ENCODE measurements at regions not wholly inside any gene's neighbourhood (a gene's known extent, or its start where the extent isn't known, plus 50 kb on each side); places are given as distances from the start of the nearest gene placed in this dataset.
"Not testable (repeated sequence)": the region's sequence is repeated elsewhere in the genome, so short reads cannot be mapped to it uniquely, and the experiment has no call there.

DNA sequence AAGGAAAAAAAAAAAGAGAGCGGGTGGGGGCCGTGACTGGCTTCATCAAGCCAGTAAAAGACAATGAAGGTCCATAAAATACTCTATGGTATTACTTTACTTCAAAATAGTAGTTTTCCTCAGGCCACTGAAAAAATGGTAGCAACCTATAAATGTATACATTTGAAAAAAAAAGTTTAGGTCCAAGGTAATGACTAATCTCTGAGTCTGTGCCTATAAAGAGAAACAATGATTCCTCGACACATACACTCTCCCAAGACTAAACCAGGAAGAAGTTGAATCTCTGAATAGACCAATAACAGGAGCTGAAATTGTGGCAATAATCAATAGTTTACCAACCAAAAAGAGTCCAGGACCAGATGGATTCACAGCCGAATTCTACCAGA is 84.5 kb upstream of the SIRPG start:
- DNase-seq: not testable (repeated sequence)

DNA sequence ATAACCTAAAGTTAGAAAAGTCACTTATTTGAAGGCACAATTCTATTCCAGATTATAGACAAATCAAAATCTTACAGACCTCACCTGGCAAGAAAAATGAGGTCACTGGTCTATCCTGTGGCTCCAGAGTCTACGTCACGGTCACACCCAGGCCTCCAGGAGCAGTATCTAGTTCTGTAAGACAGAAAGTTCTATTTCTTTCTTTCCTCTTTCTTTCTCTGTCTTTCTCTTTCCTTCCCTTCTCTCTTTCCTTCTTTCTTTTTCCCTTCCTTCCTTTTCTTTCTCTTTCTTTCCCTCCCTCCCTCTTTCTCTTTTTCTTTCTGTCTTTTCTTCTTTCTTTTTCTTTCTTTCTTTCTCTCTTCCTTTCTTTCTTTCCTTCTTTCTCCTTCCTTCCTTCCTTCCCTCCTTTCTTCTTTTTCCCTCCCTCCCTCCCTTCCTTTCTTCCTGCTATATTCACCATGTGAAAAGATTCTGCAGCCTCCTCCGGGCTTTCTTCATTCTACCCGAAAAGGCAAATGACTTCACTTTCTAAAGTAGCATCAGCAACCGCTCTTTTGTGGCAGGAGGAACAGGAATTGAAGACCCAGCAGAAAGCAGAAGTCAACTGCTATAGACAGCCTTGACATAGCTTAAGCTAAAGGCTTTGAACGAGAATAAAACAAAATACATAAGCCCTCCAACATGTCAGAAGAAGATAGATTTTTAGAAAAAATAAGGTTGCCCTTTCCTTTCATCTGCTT is 83.9 kb upstream of the SIRPG start:
- no peak for DNase-seq

GRCh38 chr20:1737134-1737533 is 79.6 kb upstream of the SIRPG start:
- DNase-seq: no peak

DNA sequence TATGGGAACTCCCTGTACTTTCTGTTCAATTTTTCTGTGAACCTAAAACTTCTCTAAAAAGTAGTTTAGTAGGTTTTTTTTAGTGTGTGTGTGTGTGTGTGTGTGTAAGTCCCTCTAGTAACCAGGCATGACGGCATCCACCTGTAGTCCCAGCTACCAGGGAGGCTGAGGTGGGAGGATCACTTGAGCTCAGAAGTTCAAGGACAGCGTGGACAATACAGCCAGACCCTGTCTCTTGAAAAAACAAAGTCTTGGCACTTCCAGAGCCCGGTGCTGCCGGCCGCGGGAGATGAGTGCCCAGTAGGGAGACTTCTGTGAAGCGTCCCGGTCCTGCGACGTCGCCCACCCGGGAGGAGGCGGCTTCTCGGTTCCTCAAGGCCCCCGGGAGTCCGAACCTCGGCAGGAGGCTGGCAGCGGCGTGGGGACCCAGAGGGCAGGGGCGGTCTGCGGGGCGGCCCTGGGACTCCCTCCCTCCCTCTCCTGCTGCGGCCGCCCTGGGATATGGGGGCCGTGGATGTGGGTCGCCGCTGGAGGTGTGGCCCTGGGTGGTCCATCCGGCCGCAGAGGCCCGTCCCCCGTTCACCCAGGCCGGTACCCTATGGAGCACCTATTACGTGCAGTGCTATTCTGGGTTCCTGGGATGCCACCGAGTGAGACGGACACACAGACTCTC is 78.0 kb upstream of the SIRPG start:
- no peak for DNase-seq

DNA sequence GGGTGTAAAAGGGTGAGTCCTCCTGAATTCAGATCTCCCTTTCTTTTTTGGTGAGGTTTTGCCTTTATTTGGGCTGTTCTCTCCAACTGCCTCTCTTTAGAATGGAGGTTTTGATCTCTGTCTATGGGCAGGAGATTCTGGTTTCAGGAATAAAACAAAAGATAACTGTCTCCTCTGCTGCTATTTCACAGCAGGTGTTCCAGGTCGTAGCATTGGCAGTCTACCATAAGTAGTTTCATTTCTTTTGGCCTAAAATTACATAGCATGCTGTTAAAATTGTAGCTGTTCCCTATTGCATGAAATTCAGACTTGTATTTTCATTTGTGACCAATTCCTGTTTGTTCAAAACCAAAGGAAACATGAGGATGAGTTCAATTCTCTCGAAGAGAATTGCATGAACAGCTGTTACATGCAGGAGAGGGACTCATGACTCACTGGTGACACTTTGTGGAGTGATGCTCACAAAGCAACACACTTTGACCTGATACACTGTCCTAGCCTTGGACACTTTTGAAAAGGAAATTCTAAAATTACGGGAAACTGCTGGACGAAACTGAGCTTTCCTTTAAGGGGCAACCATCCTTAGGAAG is 76.8 kb upstream of the SIRPG start:
- DNase-seq: no peak

DNA sequence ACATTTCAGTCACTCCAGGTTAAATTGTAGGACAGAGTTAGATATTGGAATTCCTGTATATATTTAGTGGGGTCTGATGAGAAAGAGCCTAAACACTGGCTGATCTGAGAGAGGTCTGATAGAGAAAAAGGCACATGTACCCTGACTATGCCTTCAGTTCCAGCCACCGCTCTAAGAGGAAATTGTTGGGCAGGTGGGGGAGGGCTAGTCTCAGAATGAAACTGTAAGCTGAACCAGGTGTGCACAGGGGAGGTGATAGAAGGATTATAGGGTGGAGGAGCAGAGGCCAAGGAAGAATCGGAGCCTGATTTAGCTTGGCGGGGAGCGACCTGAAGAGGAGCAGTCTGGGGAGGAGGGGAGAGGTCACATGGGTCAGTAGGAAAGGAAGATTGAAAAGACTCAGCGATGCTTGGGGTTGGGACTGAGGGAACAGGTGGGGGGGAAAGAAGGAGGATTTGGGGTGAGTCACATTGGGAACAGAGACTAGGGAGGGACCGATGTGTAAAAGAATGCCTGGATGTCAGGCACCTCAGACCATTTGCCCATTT is 74.3 kb upstream of the SIRPG start:
- not testable (repeated sequence) for DNase-seq

DNA sequence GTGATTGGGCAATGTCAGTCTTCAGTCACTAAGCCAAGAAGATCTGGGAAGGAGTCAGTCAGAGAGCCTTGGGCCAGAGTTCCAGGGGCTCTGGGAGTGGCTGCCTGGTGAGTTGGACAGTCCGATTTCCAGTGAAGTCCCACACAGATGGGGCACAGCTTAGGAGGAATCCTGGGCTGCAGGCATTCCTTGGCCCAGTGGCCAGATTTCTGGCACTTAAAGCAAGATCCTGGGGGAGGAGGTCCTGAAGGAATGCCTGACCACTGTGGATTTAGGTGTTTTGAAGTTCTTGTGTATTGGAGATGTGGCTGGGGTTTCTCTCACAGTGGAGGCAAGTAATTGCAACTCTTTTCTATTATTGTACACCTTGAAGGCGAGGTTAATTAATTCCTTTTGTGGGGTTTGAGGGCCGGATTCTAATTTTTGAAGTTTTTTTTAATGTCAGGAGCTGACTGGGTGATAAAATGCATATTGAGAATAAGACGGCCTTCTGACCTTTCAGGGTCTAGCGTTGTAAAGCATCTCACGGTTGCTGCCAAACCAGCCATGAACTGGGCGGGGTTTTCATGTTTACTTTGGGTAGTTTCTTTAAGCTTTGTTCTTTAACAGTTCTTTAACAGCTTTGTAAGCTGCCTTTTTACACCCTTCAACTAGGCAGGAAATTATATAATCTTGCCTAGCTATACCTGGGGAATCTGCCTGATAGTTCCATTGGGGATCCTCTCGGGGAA is 73.6 kb upstream of the SIRPG start:
- not testable (repeated sequence) for DNase-seq

DNA sequence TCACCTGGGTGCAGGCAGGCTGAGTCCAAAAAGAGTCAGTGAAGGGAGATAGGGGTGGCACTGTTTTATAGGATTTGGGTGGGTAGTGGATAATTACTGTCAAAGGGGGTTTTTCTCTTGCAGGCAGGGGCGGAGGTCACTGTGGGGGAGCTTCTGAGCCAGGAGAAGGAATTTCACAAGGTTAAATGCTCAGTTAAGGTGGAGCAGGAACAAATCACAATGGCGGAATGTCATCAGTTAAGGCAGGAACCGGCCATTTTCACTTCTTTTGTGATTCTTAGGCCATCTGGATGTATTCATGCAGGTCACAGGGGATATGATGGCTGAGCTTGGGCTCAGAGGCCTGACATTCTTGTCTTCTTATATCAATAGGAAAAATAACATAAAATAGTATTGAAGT is 69.7 kb upstream of the SIRPG start:
- DNase-seq: not testable (repeated sequence)

DNA sequence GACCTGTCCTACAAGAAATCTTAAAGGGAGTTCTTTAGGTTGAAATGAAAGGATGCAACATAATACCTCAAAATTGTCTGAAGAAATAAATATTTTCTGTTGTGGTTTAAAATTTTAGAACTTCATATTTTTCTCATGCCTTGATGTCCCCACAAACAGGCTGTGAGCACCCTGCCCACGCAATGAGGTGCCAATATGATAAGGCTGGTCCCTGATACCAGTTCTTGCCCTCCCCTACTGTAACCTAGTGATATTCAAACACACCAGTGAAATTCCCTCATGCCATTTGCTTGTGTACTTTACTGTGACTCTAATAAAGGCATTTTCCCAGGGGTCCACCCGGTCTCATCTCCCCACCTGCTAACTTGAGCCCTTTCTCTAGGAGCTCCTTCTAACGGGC is 67.3 kb upstream of the SIRPG start:
- no peak for DNase-seq

DNA sequence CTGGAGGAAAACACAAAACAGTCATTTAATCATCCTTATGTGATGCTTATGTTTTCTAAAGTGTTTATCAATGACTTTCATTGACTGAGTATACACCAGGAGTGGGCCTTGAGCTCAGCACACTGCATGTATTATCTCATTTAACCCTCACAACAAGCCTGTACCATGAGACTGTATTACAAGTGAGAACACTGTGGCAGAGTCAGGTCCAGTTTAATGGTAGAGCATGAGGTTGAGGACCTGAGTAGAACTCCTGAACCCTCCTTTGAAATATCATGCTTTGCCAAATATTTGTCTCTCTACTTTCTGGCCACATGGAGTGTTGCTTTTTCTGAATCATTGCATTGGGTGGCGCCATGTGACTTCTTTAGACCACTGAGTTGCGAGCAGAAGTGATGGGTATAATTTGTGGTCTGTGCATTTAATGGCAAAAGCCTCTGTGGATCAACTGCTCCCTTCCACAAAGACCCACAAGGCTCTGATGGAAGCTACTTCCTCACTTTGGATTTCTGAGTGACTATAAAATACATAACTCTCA is 65.0 kb upstream of the SIRPG start:
- no peak for DNase-seq

DNA sequence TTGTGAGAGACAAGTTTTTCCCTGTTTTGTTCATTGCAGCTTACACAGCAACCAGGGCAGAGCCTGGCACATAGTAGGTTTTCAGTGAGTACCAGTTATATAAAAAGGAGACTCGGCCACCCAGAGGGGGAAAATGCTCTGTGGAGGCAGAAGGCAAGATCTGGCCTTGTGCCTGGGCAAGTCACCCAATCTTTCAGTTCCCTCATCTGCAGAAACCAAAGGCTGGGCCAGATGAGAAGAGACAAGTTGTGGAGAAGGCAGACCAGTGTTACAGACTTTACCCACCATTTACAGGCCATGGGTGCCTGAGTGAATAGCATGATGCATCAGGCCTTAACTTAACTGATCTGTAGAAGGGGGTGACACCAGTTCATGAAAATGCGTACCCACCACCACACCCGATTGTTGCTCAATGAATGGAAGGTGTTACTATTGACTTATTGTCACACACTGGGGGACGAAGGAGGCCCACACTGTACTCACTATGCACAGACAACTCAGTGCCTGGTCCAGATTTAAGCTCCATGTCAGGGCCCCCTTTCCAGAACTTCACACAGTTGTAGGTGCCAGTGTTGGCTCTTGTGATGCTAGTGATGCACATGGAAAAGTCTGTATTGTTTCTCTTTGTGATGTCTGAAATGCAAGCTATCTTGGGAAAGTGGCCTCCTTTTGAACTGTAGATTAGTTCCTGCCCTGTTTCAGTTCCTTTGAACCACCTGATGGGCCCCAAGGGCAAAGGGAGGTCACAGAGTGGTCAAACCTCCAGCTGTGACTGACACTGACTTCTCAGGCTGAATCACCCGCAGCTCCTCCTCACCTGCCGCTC is 64.3 kb upstream of the SIRPG start:
- no peak for DNase-seq

- DNase-seq: no peak
Observed at GRCh38 chr20:1720845-1721475, 63.4 kb upstream of the SIRPG start.

GRCh38 chr20:1720226-1720625 is 62.6 kb upstream of the SIRPG start:
- no peak for DNase-seq

DNA sequence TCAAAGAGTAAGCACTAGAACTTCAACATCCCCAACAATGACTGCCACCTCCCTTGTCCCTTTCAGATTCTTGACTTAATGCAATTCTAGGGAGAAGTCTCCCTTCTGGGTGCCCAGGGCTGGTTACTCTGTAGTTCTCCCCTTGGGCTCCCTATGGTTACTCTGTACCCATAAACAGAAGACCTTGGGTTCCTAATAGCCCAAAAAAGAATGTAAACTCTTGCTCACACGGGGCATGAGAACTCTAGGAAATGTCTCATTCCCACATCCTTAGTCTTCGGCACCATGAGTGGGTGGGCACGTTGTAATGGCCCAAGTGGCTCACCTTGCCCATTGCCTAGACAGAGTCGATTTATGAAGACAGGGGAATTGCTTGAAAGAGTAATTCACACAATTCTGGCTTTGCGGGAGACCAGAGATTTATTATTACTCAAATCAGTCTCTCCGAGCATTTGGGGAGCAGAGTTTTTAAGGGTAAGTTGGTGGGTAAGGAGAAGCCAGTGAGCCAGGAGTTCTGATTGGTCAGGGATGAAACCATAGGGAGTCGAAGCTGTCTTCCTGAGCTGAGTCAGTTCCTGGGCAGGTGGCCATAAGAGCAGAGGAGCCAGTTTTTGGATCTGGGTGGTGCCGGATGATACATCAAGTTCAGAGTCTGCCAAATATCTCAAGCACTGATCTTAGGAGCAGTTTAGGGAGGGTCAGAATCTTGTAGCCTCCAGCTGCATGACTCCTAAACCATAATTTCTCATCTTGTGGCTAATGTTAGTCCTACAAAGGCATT is 61.2 kb upstream of the SIRPG start:
- DNase-seq: no peak

- DNase-seq: no peak
Observed at GRCh38 chr20:1712634-1713624, 55.4 kb upstream of the SIRPG start.

GRCh38 chr20:1711826-1712601 is 54.4 kb upstream of the SIRPG start:
- peak; percentile 15 for DNase-seq

GRCh38 chr20:1711266-1711665 is 53.7 kb upstream of the SIRPG start:
- no peak for DNase-seq

DNA sequence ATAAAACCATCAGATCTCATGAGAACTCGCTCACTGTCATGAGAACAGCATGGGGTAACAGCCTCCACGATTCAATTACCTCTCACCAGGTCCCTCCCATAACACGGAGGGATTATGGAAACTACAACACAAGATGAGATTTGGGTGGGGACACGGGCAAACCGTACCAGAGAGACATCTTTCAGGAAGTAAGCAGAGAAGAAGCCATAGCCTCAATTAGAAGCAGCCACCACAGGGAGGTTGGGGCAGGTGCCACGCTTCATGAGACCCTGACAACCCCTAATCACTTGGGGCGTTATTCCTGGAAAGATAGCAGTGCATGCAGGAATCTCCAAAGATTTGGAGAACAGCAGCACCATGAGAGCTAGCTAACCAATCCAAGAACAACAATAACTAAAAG is 52.9 kb upstream of the SIRPG start:
- DNase-seq: no peak

Measured in NCI-H1105 (cell line).